HCT116 (cell line): ENCODE measurements at regions not wholly inside any gene's neighbourhood (a gene's known extent, or its start where the extent isn't known, plus 50 kb on each side); places are given as distances from the start of the nearest gene placed in this dataset.

Source experiments
- ATAC-seq: fragments of 200-7000 bp; cut with Tn5 transposase; 2 replicates; pipeline ENCODE4 v1.9.1; 2020; ENCODE audit warnings: mild to moderate bottlenecking, moderate library complexity
- BruUV-seq: library from RNA; stranded (reverse); fragments of 400-500 nt; replicated peaks from 2 replicates; lab custom pipeline; 2021; lab: Mats Ljungman, UMichigan
- CTCF ChIA-PET: fragments of 300-600 bp; sonication (Branson Sonifier 250); formaldehyde crosslinking; loops from one replicate; lab custom pipeline; 2021; ENCODE audit warnings: antibody characterized with exemption; lab: Charles Lee
- POLR2A ChIA-PET: fragments of 300-600, 350-600 bp; sonication (Branson Sonifier 250); formaldehyde crosslinking; loops from one replicate; lab custom pipeline; 2021; ENCODE audit warnings: antibody characterized with exemption; lab: Charles Lee
- RAD21 ChIA-PET, 2 experiments: fragments of 300-600 bp; sonication (Branson Sonifier 250); formaldehyde crosslinking; loops; one replicate each; lab custom pipeline; 2023; ENCODE audit warnings: low total read pairs in 2 of 2; ENCODE audit not compliant: uncharacterized antibody in 2 of 2, unreplicated experiment in 2 of 2, low non-redundant PET in 1 of 2; lab: Charles Lee
- DNase-seq: peaks from one replicate; pipeline ENCODE4 v3.0.0-alpha.2; 2010; ENCODE audit warnings: low read depth, low spot score
- H2AFZ ChIP-seq: fragments of 200-600 bp; shearing (Covaris generic), sonication (generic); 2 replicates; pipeline ENCODE4 v1.6.1; 2017; ENCODE audit warnings: low read depth, mixed run types, mixed read lengths, antibody characterized with exemption, low read length; ENCODE audit not compliant: poor library complexity, severe bottlenecking
- H3K27ac ChIP-seq: 2 replicates; pipeline ENCODE4 v1.5.1; 2012; ENCODE audit warnings: low read depth, low read length
- H3K27me3 ChIP-seq: fragments of 200-600 bp; sonication (generic); 2 replicates; pipeline ENCODE4 v1.6.1; 2016; ENCODE audit warnings: mixed run types, low read length, mixed read lengths; ENCODE audit not compliant: insufficient read depth
- H3K36me3 ChIP-seq, 2 experiments: fragments of 200-500 bp in 1 of 2; fragments of 200-600 bp in 1 of 2; sonication (Bioruptor generic) in 1 of 2; sonication (generic) in 1 of 2; 2 replicates each; pipeline versions ENCODE4 v1.5.1 to v1.6.1; 2014 to 2016; ENCODE audit warnings: low read length in 2 of 2, inconsistent platforms in 1 of 2, mixed read lengths in 1 of 2, mixed run types in 1 of 2; ENCODE audit not compliant: insufficient read depth in 2 of 2, control insufficient read depth in 1 of 2
- H3K4me1 ChIP-seq, 2 experiments: fragments of 200-600 bp in 1 of 2; sonication (generic) in 1 of 2; 2 replicates each; pipeline versions ENCODE4 v1.5.1 to v1.6.1; 2012 to 2017; ENCODE audit warnings: low read length in 2 of 2, inconsistent platforms in 1 of 2, mild to moderate bottlenecking in 1 of 2, mixed read lengths in 1 of 2, mixed run types in 1 of 2, moderate library complexity in 1 of 2; ENCODE audit not compliant: insufficient read depth in 2 of 2, control insufficient read depth in 1 of 2
- H3K4me2 ChIP-seq: fragments of 200-600 bp; sonication (generic); 2 replicates; pipeline ENCODE4 v1.6.1; 2017; ENCODE audit warnings: mixed run types, low read length, mixed read lengths
- H3K4me3 ChIP-seq, 2 experiments: fragments of 200-600 bp in 1 of 2; sonication (generic) in 1 of 2; replicated peaks in 1 of 2; 2 replicates each; pipeline ENCODE4 v1.5.1; 2011 to 2016; ENCODE audit warnings: low read length in 2 of 2, control low read depth in 1 of 2, low read depth in 1 of 2, mild to moderate bottlenecking in 1 of 2, mixed read lengths in 1 of 2, mixed run types in 1 of 2
- H3K79me2 ChIP-seq: fragments of 200-600 bp; sonication (generic); 2 replicates; pipeline ENCODE4 v1.6.1; 2017; ENCODE audit warnings: mild to moderate bottlenecking, mixed run types, low read length, moderate library complexity, mixed read lengths; ENCODE audit not compliant: insufficient read depth
- H3K9ac ChIP-seq: fragments of 200-600 bp; sonication (generic); 2 replicates; pipeline ENCODE4 v1.6.1; 2016; ENCODE audit warnings: low read length, mixed read lengths
- H3K9me2 ChIP-seq: fragments of 200-600 bp; sonication (generic), shearing (Covaris generic); 2 replicates; pipeline ENCODE4 v1.6.1; 2017; ENCODE audit warnings: mixed run types, mild to moderate bottlenecking, moderate library complexity; ENCODE audit not compliant: insufficient read depth
- H3K9me3 ChIP-seq, 2 experiments: fragments of 200-500 bp in 1 of 2; fragments of 200-600 bp in 1 of 2; sonication (Bioruptor generic) in 1 of 2; sonication (generic) in 1 of 2; 2 replicates each; pipeline ENCODE4 v1.6.1; 2014 to 2017; ENCODE audit warnings: low read length in 2 of 2, mixed read lengths in 2 of 2, inconsistent platforms in 1 of 2, low read depth in 1 of 2, mild to moderate bottlenecking in 1 of 2, mixed run types in 1 of 2, moderate library complexity in 1 of 2; ENCODE audit not compliant: control insufficient read depth in 1 of 2, insufficient read depth in 1 of 2
- H4K20me1 ChIP-seq: fragments of 200-600 bp; sonication (generic), shearing (Covaris generic); 2 replicates; pipeline ENCODE4 v1.6.1; 2017; ENCODE audit warnings: mixed run types, mild to moderate bottlenecking, moderate library complexity; ENCODE audit not compliant: insufficient read depth
- CBX3 ChIP-seq: IDR thresholded peaks from 2 replicates; pipeline ENCODE4 v1.6.1; 2012; ENCODE audit warnings: low read depth
- EZH2 ChIP-seq: fragments of 200-600 bp; sonication (generic); IDR thresholded peaks from 2 replicates; pipeline ENCODE4 v1.6.1; 2017; ENCODE audit warnings: antibody characterized with exemption, mixed run types
- EZH2phosphoT487 ChIP-seq: fragments of 200-600 bp; IDR thresholded peaks from 2 replicates; pipeline ENCODE4 v1.6.1; 2018; ENCODE audit warnings: antibody characterized with exemption, borderline replicate concordance
- POLR2A ChIP-seq: IDR thresholded peaks from 2 replicates; pipeline ENCODE4 v1.7.0; 2011; ENCODE audit warnings: borderline replicate concordance; ENCODE audit not compliant: insufficient read depth, insufficient read length; ENCODE audit errors: extremely low read depth
- POLR2AphosphoS5 ChIP-seq: IDR thresholded peaks from 2 replicates; pipeline ENCODE4 v1.6.1; 2011; ENCODE audit warnings: mild to moderate bottlenecking, low read depth, low read length, moderate library complexity
- SP1 ChIP-seq: IDR thresholded peaks from 2 replicates; pipeline ENCODE4 v1.6.1; 2012; ENCODE audit warnings: low read depth
- SRF ChIP-seq: IDR thresholded peaks from 2 replicates; pipeline ENCODE4 v1.6.1; 2012; ENCODE audit warnings: low read depth
- YY1 ChIP-seq: IDR thresholded peaks from 2 replicates; pipeline ENCODE4 v1.6.1; 2011; ENCODE audit warnings: low read length, low read depth, moderate library complexity, mild to moderate bottlenecking; ENCODE audit not compliant: insufficient replicate concordance; ENCODE audit errors: extremely low read depth
- ZFX ChIP-seq: fragments of 450-650 bp; IDR thresholded peaks from 2 replicates; pipeline ENCODE4 v1.6.1; 2017
- ZNF274 ChIP-seq: fragments of 200-500 bp; sonication (Bioruptor generic); IDR thresholded peaks from 2 replicates; pipeline ENCODE4 v1.6.1; 2014; ENCODE audit warnings: mild to moderate bottlenecking, low read depth, low read length, inconsistent platforms
- intact Hi-C: fragments of 100-400 bp; cut with micrococcal nuclease; formaldehyde crosslinking; loops from 2 replicates; pipeline ENCODE4 v1.10.0; 2022
- TF ChIP-seq, protein P1 (sequence below): IDR thresholded peaks from 2 replicates; pipeline ENCODE4 v1.6.1; 2012
- TF ChIP-seq, protein P2 (sequence below): IDR thresholded peaks from 2 replicates; pipeline ENCODE4 v1.6.1; 2011; ENCODE audit warnings: mild to moderate bottlenecking, low read length, moderate library complexity; ENCODE audit not compliant: insufficient replicate concordance; ENCODE audit errors: extremely low read depth
- TF ChIP-seq, protein P3 (sequence below), 3 experiments: fragments of 200-600 bp in 1 of 3; sonication (generic) in 1 of 3; IDR thresholded peaks in 2 of 3; conservative IDR thresholded peaks in 1 of 3; 2 replicates each; pipeline ENCODE4 v1.5.1; 2012 to 2017; ENCODE audit warnings: low read depth in 2 of 3, low read length in 2 of 3, antibody characterized with exemption in 1 of 3, borderline replicate concordance in 1 of 3, control low read depth in 1 of 3, mild to moderate bottlenecking in 1 of 3, mixed read lengths in 1 of 3, mixed run types in 1 of 3, moderate library complexity in 1 of 3; ENCODE audit not compliant: insufficient read depth in 1 of 3

DNA sequence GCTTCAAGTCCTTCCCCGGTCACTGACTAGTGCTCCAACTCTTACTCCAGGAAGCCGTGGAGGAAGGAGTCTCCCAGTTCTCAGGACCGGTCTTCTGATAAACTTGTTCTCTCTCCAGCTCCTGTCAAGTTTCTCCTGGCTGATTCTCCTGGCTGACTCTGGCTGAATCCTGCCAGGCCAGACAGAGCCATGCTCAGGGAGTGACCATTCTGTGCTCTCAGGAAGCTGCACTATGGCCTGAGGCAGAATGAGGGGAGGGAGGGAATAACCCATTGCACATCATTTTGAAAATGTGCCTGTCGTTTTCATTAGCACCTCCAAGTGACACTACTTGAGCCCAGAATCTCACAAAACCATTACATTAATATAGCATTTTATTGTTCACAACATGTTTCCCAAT lies 80.8 kb downstream of the IFNG start:
- Histone ChIP-seq H3K9me3 (no peaks in the 10 kb centered on the region), H3K27ac (no peak overlapping the region), H3K9me2 (no peaks in the 10 kb centered on the region), H3K27me3 (no peaks in the 10 kb centered on the region), H3K4me3 (no peak overlapping the region), H3K4me2 (no peak overlapping the region), H3K79me2 (no peaks in the 10 kb centered on the region), H4K20me1 (no peaks in the 10 kb centered on the region)
- no peak for DNase-seq
- ChIA-PET POLR2A (no interaction called here), RAD21 (no interaction called here)
- intact Hi-C loops: no loop called here
- no peak for ATAC-seq
- TF ChIP-seq POLR2AphosphoS5 (no peak), POLR2A (no peak), CBX3 (no peak), ZNF274 (no peak), YY1 (no peak), EZH2 (no peak), EZH2phosphoT487 (no peak), SRF (no peak), ZFX (no peak), SP1 (no peak)
- TF ChIP-seq, protein P1, sequence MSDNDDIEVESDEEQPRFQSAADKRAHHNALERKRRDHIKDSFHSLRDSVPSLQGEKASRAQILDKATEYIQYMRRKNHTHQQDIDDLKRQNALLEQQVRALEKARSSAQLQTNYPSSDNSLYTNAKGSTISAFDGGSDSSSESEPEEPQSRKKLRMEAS: no peak
- TF ChIP-seq, protein P2, sequence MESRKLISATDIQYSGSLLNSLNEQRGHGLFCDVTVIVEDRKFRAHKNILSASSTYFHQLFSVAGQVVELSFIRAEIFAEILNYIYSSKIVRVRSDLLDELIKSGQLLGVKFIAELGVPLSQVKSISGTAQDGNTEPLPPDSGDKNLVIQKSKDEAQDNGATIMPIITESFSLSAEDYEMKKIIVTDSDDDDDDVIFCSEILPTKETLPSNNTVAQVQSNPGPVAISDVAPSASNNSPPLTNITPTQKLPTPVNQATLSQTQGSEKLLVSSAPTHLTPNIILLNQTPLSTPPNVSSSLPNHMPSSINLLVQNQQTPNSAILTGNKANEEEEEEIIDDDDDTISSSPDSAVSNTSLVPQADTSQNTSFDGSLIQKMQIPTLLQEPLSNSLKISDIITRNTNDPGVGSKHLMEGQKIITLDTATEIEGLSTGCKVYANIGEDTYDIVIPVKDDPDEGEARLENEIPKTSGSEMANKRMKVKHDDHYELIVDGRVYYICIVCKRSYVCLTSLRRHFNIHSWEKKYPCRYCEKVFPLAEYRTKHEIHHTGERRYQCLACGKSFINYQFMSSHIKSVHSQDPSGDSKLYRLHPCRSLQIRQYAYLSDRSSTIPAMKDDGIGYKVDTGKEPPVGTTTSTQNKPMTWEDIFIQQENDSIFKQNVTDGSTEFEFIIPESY: no peak
- TF ChIP-seq, protein P3, sequence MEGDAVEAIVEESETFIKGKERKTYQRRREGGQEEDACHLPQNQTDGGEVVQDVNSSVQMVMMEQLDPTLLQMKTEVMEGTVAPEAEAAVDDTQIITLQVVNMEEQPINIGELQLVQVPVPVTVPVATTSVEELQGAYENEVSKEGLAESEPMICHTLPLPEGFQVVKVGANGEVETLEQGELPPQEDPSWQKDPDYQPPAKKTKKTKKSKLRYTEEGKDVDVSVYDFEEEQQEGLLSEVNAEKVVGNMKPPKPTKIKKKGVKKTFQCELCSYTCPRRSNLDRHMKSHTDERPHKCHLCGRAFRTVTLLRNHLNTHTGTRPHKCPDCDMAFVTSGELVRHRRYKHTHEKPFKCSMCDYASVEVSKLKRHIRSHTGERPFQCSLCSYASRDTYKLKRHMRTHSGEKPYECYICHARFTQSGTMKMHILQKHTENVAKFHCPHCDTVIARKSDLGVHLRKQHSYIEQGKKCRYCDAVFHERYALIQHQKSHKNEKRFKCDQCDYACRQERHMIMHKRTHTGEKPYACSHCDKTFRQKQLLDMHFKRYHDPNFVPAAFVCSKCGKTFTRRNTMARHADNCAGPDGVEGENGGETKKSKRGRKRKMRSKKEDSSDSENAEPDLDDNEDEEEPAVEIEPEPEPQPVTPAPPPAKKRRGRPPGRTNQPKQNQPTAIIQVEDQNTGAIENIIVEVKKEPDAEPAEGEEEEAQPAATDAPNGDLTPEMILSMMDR (IDR thresholded peaks at IDR 0.05 in 2 of 3, conservative IDR thresholded peaks at IDR 0.05 in 1 of 3; ENCODE audit: borderline replicate concordance in 1 of 3, insufficient read depth in 1 of 3, low read depth in 2 of 3, low read length in 2 of 3): no peak
- TF ChIP-seq, all 23 proteins: peak for 0
- BruUV-seq: no TSS peak
- Histone ChIP-seq H3K9ac (no peak overlapping the region), H3K4me1 (no peaks in the 10 kb centered on the region), H2AFZ (no peak overlapping the region), H3K36me3 (no peaks in the 10 kb centered on the region)
- CTCF ChIA-PET: interaction anchor here (0.7 kb wide), 1 partner anchor 9 kb away, joined by 3 read pairs; no protein-coding TSS in a partner anchor
